GM20431 (cell line): ENCODE measurements at regions not wholly inside any gene's neighbourhood (a gene's known extent, or its start where the extent isn't known, plus 50 kb on each side); places are given as distances from the start of the nearest gene placed in this dataset.

Source experiments
- in situ Hi-C: fragments of 300-500 bp; cut with MseI, MboI; formaldehyde crosslinking; loops from one replicate; pipeline ENCODE4 v1.15.0; 2020; ENCODE audit warnings: low sequenced_read_pairs; ENCODE audit not compliant: unreplicated experiment

DNA sequence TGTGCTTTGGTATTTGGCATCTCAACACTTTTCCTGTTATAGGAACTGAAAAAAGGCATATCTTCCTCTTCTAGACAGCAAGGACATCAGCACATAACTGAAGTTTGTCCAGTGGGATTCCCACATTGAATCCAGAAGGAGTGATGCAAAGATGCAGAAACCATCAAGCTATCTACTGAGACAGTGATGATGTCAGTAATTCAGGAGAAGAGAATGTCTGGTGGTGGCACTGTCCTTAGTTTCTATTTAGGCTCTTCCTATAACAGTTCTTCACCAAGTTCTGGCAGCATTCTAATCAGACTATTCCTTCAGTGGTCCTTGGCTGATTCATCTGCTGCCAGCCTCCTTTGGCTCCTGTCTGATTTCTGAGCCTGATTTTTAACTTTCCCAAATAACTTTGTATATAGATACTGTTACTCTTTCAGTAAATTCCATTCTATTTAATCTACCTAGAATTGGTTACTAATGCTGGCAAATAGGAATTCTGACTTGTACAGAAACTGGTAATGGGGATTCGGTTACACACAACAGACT, 56.6 kb upstream of the AGPS start:
- in situ Hi-C loops: loop anchor here (10.0 to 25.0 kb wide), 3 partner anchors 174 to 389 kb away; a partner anchor contains a TSS

DNA sequence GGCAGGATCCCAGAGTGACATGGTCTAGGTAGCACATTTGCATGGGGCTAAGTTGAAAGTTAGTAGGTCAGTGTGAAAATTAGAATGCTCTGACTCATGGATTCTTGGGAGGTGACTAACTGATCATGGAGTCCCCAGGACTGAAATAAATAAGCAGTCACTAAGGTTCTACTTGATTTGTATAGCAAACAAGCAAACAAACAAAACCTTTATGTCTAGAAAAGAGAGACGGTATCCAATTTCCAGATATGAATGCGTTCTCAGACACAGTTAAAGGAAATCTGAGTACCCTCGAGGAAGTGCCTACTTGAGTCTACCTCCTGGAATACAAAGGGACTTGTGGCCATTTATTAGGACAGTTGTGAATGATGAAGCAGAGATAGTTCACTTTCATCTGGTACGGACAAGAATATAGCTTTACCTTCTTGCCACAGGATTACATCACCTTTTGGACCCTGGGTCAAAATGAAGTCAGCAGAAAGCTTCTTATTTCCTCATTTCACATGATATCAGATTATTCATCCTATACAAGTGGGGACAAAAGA, 54.3 kb upstream of the AGPS start:
- in situ Hi-C loops: loop anchor here (10.0 to 25.0 kb wide), 3 partner anchors 176 to 387 kb away; a partner anchor contains a TSS

DNA sequence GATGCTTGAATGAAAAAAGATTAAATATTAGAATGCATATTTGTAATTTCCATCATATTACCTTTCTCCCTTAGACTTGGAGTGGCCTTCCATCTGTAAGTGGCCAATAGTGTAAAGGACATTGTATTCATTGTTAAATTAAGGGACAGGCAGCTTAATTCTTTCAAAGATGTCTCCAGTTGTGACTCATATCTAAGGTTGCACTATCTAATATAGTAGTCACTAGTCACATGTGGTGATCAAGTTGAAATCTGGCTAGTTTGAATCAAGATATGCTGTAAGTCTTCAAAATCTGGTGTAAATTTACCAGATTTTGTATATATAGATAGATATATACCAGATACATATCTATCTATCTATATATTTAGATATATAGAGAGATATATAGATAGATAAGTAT, 52.4 kb upstream of the AGPS start:
- in situ Hi-C loops: loop anchor here (25.0 kb wide), 2 partner anchors 178 to 272 kb away; a partner anchor contains a TSS

DNA sequence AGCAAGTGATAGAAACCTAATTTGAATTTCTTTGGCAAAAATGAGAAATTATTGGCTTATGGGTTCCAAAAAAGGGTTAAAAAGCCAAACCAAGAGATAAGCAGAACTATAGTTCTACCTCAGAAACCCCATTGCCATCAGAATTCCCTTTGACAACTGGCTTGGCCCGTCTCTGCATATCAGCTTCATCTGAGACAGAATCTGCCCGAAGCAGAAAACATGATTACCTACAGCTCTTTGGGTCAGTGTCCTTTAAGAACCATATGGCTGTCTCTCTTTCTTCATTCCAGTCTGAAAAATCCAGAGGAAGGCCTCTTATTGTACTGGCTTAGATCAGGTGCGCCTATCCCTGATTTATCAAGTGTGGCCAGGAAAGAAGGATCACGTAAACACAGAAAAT, 49.8 kb upstream of the AGPS start:
- in situ Hi-C loops: loop anchor here (25.0 kb wide), 2 partner anchors 180 to 270 kb away; a partner anchor contains a TSS
